ENCODE measurements at regions not wholly inside any gene's neighbourhood (a gene's known extent, or its start where the extent isn't known, plus 50 kb on each side); places are given as distances from the start of the nearest gene placed in this dataset.

GRCh38 chr13:74867460-74867859, 614.5 kb downstream of the TBC1D4 start:
- H3K9me3 Mint-ChIP-seq, result peaks cover 30% of the 10 kb centered on the region
- no peak for DNase-seq (ENCODE audit: low spot score)
- H3K4me3 Mint-ChIP-seq, result no peak overlapping the region
- ATAC-seq, result no peak
- TF ChIP-seq ARID4B (CRISPR knock-in tag; IDR thresholded peaks at IDR 0.05; ENCODE audit: borderline replicate concordance) (no peak), USF1 (CRISPR knock-in tag; IDR thresholded peaks at IDR 0.05) (no peak), ATF3 (CRISPR knock-in tag; conservative IDR thresholded peaks at IDR 0.05) (no peak), SMAD3 (CRISPR knock-in tag; IDR thresholded peaks at IDR 0.05; ENCODE audit: borderline replicate concordance) (no peak), IRF1 (CRISPR knock-in tag; IDR thresholded peaks at IDR 0.05) (no peak), CDX4 (CRISPR knock-in tag; IDR thresholded peaks at IDR 0.05; ENCODE audit: borderline replicate concordance) (no peak), ZBTB21 (CRISPR knock-in tag; IDR thresholded peaks at IDR 0.05; ENCODE audit: borderline replicate concordance) (no peak), ZNF219 (CRISPR knock-in tag; IDR thresholded peaks at IDR 0.05; ENCODE audit: borderline replicate concordance) (no peak), TP53 (CRISPR knock-in tag; IDR thresholded peaks at IDR 0.05) (no peak), ZNF281 (CRISPR knock-in tag; IDR thresholded peaks at IDR 0.05) (no peak), FOXP1 (CRISPR knock-in tag; IDR thresholded peaks at IDR 0.05; ENCODE audit: borderline replicate concordance) (no peak), NR3C1 (CRISPR knock-in tag; conservative IDR thresholded peaks at IDR 0.05; ENCODE audit: low read depth) (no peak), SOX15 (CRISPR knock-in tag; IDR thresholded peaks at IDR 0.05) (no peak), NR2C2 (CRISPR knock-in tag; IDR thresholded peaks at IDR 0.05) (no peak), GTF2I (CRISPR knock-in tag; conservative IDR thresholded peaks at IDR 0.05) (no peak), FOXP4 (CRISPR knock-in tag; IDR thresholded peaks at IDR 0.05) (no peak), HMGXB4 (CRISPR knock-in tag; IDR thresholded peaks at IDR 0.05) (no peak), KAT7 (CRISPR knock-in tag; IDR thresholded peaks at IDR 0.05; ENCODE audit: borderline replicate concordance) (no peak), IRF2 (CRISPR knock-in tag; IDR thresholded peaks at IDR 0.05; ENCODE audit: borderline replicate concordance, low read depth) (no peak), JUN (CRISPR knock-in tag; IDR thresholded peaks at IDR 0.05) (no peak)
- ChIA-PET CTCF (no interaction called here), POLR2A (no interaction called here)
- no peaks in the 10 kb centered on the region for H3K4me1 Mint-ChIP-seq
- no peaks in the 10 kb centered on the region for H3K27me3 Mint-ChIP-seq (ENCODE audit: low read depth)
- H3K27ac Mint-ChIP-seq, result no peak overlapping the region
- H3K36me3 Mint-ChIP-seq, result peaks cover 16% of the 10 kb centered on the region

Measured in WTC11 (cell line).